Astrocyte (in vitro differentiated cells and primary cell): ENCODE measurements at regions not wholly inside any gene's neighbourhood (a gene's known extent, or its start where the extent isn't known, plus 50 kb on each side); places are given as distances from the start of the nearest gene placed in this dataset.

Experiments used
- EZH2 ChIP-seq: IDR thresholded peaks from 2 replicates; pipeline ENCODE4 v1.6.1; 2012; ENCODE audit warnings: mild to moderate bottlenecking, low read length, inconsistent platforms; ENCODE audit not compliant: insufficient read depth
- TF ChIP-seq, protein P1 (sequence below): IDR thresholded peaks from 2 replicates; pipeline ENCODE4 v1.5.1; 2011; ENCODE audit warnings: low read depth, mild to moderate bottlenecking, inconsistent platforms, low read length, moderate library complexity; ENCODE audit not compliant: insufficient read depth

DNA sequence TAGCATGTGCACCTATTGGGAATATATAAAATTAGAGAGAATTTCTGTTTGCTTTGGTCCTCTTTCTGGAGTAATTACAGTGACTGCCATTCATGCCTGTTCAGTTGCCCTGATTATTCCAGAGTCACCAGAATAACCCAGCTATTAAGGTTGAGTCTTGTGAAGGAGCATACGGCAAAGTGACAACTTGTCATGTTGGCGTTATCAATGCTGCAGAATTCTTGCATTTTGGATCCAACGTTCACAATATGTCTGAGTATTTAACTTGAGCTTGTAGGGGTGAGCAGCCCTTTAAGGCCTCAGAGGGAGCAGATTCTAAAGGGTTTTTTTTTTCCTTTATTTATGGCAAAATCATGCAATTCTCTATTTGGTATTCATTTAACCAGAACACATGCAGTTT is 419.4 kb upstream of the MGMT start:
- TF ChIP-seq, protein P1, sequence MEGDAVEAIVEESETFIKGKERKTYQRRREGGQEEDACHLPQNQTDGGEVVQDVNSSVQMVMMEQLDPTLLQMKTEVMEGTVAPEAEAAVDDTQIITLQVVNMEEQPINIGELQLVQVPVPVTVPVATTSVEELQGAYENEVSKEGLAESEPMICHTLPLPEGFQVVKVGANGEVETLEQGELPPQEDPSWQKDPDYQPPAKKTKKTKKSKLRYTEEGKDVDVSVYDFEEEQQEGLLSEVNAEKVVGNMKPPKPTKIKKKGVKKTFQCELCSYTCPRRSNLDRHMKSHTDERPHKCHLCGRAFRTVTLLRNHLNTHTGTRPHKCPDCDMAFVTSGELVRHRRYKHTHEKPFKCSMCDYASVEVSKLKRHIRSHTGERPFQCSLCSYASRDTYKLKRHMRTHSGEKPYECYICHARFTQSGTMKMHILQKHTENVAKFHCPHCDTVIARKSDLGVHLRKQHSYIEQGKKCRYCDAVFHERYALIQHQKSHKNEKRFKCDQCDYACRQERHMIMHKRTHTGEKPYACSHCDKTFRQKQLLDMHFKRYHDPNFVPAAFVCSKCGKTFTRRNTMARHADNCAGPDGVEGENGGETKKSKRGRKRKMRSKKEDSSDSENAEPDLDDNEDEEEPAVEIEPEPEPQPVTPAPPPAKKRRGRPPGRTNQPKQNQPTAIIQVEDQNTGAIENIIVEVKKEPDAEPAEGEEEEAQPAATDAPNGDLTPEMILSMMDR = no peak
- TF ChIP-seq EZH2 = no peak
